ENCODE measurements at regions not wholly inside any gene's neighbourhood (a gene's known extent, or its start where the extent isn't known, plus 50 kb on each side); places are given as distances from the start of the nearest gene placed in this dataset.

DNA sequence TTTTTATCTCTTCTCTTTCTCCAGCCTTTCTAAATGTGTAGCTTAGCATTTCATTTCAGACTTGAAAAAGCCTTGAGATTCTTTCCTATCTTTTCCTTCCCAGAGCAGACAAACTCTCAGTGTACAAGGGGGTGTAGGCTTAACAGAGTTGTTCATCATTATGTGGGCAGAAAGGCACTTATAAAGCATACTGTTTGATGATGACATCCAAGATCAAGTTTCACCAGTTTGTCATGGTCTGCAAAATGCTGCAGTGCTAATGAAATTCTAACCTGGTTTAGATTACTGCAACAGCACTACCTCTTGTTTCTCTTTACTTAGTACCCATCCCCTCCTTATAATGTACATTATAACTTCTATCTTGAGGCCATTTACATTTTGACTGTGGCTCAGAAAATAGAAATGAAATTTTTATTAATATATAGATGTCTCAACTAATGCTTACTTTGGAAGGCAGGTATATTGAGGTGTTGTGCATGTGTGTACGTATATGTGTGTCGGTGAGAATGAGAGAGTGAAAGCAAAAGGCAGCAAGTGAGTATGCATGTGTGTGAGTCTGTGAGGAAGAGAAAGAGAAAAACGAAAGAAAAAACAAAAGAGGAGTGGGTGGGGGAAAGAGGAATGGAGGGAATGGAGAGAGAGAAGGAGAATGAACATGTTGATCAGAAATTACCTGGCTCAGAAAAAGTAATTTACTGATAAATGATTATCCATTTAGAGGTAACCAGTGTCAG, 1043.6 kb downstream of the TUSC7 start:
- DNase-seq = no peak

DNA sequence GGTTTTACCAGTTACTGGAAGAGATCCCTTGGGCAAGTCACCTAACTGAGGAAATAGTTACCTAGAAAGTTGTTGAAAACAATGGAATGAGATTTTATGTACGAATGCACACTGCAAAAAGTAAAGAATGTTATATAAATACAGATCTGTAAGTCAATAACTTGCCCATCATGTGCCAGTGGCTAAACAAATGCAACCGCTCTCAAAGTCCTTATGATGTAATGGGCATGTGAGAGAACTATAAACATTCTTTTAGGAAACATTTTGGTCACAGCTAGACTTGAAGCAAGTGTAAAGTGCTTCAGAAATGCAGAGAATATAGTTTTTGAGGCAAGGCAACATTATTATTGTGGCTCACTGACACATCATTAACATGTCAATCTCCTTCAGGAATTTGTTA, 1044.5 kb downstream of the TUSC7 start:
- DNase-seq = no peak

DNA sequence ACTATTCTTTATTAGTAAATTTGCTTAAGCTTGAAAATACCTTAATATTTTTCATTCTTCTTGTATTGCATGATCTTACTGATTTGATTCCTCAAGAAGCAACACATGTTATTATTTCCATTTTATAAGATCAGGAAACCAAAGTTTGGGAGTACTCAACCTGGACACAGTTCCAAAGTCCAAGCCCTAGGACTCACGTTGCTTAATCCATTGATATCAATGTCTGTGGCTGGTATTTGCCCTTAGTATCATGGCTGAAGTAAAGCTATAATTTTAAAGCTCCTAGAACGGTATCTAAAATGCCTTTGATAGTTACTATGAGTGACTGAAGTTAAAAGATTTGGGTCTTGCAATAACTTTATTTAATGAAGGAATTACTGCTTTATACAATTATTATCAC, 1045.3 kb downstream of the TUSC7 start:
- no peak for DNase-seq

DNA sequence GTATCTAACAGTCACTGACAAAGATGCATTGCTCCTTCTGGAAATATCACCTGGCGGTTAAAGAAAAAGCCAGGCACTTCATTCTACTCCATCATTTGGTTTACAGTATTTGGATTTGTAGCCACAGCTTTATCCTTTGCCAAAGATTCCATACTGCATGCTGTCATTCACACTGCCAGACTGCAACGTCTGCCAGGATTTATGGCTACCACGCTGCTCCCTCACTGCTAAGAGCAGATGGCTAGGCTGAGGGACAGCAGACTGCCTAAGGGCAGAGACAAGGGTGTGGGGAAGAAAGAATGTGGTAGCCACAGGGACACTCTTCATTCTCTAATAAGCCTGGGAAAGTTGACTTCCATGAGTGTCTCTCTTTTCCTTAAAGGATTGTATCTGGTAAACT, 1047.0 kb downstream of the TUSC7 start:
- peak in 1 of 56 donors; percentile 25 for DNase-seq

DNA sequence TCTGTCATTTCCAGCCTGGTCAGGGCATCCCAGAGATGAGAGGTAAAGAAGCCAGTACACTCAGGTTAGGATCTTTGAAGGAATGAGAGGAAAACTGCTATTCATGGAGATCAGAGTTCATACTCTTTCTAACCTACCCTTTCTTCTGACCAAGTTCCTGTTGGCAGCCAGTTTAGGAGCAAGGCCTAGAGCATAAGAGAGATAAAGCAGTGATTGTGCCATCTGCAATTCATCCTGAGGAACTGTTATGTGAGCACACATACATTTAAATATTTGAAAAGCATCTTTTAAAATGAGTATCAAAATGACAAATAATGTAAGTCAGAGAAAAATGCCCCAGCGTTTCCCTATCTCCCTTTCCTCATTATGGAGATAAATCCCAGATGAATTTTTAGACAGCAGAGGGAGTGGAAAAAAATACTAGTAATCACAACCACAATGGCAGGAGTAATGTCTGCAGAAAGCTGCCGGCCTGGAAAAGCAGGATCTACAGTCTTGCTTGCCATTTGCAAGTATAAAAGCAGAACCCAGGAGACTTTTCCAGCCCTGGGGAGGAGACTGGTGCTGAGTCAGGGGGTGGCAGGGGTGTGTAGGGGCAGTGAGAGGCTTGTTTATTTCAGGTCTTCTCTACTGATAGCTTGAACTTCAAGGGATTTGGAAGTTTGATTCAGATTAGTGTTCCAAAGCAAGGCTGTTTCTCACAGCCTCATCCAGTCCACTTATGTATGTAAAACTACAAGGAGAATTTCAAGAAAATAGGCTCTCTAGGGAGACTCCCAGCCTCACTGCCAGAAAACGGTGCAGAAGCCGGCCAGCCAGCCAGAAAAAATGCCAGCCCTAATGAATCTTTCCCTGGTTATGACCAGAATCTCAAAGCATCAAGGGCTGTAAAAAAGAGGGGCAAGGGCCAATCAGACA, 1052.4 kb downstream of the TUSC7 start:
- DNase-seq = peak in 29 of 56 donors; percentile 2 to 73 (median 32)

DNA sequence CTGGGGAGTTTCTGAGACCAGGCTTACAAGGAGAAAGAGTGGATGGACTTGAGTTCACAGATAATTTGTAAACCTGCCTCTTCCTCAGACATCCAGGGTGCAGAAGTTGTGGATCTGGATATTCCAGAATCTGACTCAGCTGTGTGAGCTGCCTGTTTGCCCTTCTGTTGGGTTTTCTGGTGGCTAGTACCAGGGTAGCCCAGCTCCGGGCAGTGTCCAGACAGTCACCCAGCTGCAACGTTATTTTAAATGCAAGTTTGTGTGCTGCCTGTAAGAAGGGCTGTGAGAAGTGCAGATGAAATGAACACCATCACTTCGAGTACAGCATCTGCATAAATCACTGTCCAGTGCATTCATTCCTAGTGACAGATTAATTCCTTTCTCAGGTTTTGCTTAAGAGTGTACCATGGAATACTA, 1053.0 kb downstream of the TUSC7 start:
- DNase-seq = peak in 4 of 56 donors; percentile 27 to 54 (median 46)

DNA sequence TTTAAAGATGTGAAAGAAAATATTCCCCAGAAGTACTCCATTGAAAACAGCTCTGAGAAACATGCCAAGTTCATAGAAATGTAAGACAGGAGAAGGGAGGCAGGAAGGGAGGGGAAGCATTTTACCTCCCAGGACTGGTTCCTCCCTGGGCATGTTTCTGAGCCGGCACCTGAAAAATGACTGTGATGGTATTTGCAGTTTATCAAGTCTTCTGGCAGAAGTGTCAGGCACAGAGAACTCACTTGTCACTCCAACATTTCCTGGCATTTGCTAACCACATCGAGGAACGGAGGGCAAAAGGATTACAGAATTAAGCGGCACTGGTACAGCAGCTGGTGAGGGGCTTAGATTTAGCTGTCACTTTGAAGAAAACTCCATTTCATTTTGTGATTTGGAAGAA, 1054.0 kb downstream of the TUSC7 start:
- no peak for DNase-seq

DNA sequence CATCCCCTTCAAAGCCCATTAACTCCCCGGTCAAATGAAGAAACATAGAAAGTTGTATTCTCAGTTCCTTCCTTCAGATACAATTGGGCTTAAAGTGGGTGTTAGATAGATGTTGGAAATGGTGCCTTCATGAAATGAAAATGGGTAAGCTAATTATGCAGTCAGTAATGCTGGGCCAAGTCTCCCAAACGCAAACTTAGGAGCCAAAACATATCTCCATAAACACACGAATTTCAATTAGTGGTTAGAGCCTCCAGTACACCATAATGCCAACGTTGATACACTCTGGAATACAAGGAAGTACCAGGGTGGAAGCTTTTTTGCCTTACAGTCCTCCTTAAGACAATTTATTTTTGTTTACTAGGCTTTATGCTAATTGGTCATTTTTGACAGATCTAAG, 1059.0 kb downstream of the TUSC7 start:
- DNase-seq = no peak

DNA sequence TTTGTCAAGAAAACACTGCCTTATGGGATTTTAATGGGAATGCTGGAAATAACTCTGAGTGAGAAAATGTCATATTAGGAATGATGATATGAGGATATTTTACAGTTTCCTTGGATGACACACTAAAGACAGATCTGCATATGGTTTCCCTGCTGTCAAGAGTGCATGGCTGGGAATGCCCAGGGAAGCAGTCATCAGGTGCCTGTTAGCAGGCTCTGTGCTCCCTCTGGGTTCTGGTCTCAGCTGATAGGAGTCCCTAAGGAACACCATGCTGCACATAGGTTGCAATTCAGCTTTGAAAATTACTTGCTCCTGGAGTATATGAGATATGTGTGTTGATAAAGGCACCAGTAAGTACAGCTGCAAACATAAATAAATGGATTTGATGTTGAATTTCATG, 1064.6 kb downstream of the TUSC7 start:
- DNase-seq = no peak

DNA sequence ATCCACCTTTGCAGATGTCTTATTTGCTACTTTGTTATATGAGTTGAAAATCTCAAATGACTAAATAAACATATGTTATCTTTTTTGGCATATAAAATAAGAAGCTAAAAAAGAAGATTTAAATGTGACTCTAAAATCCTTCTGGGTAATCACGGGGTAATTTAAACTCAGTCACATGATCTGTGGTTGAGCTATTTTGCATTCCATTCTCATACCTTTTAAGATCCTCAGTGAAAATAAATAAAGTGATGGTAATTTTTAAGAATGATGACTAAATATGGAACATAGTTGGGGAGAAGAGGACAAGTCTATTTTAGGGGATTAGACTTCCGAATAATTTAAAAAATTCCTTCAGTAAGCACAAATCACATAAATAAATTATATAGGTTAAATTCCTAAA, 1076.8 kb downstream of the TUSC7 start:
- DNase-seq = no peak

DNA sequence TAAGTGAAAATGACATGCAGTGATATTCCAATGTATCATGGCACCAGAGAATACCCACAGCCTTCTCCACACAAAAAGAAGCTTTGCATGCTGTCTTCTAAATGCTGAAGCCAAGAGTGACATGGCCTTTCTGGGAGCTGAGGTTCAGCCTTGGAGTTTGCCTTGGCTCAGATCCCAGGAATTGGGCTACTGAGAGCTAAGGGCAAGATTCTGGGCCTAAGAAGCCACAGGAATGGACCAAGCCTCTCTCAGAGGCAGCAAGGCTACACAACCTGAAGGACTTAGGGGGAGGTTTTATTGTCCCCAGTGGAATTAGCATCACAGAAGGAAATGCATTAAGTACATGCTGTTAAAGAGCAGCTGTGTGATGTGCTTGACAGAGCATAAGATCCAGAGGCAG, 1078.5 kb downstream of the TUSC7 start:
- peak in 1 of 56 donors; percentile 22 for DNase-seq

DNA sequence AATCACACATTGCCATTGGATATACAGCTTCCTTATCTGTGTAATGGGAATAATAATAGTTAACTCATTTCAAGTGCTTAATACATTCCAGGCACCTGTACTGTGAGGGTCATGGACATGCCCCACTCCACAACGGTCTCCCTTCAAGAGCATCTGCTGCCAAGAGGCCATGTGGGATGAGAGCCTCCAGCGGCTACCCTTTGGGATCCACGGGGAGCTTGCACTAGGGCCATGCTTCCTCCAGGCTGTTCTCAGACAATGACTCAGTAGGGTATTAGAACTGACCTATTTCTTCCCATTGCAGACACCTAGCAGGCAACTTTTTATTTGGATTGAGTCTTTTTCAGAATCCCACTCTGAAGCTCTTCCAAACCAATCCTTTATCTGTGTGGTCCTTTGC, 1078.9 kb downstream of the TUSC7 start:
- no peak for DNase-seq

DNA sequence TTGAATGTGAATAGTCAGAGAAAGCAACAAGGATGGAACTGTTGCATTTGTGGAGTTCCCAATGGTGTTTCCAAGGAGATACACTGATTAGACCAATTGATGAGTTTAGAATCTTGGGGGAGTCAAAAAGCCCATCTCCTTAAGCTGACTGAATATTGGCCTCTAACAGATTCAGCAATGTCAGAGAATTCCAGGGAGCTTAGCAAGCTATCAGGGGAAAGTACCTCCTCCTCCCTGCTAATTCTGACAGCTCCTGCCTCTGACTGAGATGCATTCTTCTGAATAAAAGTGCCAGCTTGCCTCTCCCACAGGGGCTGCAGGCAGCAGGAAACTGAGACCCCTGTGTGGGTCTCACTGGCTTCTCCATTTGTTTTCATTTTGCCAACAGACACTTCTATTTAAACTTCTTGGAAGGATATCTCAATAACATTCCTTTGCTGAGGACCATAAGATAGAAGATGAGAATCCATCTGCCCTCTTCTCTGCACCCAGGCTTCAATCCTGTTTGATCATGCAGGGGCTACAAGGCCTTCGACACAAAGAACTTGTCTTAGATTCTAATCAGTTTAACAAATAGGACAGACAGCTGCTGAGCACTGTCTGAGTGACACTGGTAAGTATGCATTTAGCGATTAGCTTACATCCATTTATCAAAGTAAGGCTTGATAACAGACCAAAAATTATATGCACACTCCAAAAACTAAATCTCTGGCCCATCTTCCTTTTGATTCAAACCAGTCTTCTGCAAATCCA, 1080.8 kb downstream of the TUSC7 start:
- DNase-seq = no peak

DNA sequence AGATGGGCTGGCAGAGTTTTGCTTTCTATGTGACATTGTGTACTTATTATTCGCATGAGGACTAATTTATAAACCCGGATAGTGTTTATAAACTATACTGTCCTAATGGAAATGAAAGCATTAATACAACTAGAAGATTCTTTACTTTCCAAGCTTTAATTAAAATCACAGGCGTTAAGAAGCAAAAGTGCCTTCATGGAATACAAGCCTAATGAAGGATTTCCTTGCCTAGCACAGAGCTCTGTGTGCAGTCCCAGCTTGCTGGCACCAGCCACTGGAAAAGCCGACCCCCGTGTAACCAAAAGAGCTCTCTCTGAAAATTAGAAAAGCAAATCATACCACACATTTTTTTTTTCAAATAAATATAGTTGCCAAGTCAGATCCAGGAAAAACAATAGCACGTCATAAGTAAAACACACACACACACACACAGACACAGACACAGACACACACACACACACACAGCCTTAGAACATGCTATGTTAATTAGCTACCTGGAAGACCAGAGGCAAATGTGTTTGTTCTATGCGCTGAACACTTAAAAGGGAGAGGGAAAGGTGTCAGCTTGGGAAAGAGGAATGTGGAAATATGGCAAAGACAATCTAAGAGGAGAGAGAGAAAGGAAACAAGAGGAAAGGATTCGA, 1084.2 kb downstream of the TUSC7 start:
- peak in 5 of 56 donors; percentile 4 to 17 (median 11) for DNase-seq

DNA sequence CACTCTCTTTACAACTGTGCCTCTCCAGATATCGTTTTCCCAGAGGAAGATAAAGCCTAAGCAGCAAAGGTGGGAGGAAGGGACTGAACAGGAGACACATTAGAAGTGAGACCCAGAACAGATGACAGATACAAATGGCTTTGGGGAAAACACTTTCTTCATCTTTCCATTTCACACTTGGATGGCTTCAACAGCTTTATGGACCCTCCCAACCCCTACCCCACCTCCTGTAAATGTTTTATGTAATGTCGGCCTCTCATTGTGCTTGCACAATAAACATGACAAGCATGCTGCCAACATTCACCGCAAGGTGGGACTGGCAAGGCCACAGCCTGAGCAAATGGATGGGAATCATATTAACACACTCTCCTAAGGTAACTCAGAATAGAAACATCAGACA, 1088.6 kb downstream of the TUSC7 start:
- DNase-seq = no peak

DNA sequence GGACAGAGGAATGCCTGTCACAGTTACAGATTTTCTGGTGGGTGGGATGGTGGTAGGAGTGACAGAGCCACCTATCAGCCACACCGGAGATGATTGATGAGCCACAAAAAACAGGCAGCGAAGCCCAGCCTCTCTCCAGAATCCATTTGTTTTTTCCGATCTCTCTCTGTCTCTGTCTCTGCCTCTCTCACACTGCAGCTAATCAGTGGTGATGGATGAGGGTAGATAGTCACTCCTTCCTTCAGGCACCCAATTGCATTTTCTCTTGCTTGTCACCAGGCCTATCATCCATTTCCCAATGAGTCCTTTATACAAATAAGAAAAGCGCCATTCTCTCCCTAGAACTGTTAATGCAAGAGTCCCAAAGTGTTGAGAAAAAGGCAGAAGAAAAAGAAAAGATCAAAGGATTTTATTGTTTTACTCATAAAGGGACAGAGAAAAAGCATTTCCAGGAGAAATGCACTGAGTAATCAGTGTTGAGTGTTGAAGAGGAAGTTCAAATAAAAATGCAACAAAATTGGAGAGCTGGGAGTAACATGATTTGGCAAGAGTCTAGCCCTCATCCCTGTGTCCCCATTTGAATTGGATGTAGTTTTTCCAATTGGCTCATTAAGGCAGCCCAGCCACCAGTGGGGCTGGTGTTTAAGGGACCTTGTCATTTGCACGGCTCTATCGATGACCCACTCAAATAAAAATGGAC, 1089.3 kb downstream of the TUSC7 start:
- no peak for DNase-seq

DNA sequence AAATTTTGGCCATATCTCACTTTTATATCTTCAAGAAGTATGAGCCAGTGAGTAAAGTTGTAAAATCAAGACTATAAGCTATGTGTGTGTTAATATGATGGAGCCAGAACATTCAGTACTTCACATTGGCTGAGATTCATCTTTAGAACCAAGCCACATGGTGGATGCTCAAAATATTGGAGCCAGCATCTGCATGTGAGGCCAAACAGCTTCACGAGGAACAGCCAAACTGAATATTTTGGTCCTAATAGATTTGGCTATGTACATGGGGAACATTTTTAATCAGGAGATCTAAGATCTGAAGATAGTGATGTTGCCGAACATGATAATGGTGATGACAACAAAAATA, 1089.8 kb downstream of the TUSC7 start:
- no peak for DNase-seq

DNA sequence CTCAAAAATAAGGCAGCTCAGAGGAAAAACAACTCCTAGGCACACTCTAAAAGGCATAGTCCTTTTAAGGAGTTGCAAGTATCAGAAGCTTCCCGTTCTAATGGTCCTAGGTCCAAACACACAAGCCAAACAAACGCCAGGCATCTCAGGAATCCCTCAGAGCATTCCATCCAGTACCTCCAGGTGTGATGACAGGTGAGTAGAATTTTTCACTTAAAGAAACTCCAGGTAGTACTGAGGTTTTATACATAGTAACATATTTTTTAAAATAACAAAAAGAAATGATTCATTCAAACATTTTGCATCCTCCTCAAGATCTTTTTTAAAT, 1092.3 kb downstream of the TUSC7 start:
- DNase-seq = no peak

DNA sequence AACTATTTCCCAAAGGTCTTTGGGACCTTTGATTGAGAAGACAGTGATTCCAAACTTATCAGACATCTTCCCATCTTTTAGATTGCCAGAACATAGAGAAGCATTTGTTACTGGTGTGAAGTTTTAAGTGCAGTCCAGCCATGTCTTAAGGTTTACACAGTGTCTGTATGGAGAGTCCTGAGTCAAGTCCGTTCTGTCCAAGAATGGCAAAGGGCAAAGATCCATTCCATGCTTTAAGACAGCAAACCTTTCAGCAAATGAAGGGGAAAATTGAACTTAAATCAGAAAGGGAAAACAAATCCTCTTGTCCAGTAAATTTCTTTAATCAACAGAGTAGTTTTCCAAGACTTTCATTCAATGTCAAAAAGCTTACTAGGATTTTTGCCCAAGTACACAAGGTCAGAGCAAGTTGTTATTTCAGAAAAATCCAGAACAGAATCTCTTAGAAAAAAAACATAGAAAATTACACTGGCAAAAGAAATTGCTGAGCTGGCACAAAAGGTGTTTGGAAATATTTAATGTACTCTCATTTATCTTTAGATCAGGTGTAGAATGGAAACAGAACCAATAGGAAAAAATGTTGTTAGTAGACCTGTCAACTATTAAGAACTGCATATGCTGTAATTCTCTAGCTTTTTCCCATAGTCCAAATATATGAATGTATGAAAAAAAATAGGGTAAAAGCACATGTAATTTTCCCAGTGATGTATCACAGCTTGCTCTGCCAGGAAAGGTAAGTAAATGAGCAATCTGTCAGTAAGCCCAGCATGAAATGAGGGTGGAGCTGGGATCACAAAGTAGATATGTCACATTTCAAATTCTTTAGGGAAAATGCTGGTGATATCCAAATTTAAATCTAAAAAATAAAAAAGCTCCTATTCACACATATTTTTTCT, 1099.9 kb downstream of the TUSC7 start:
- DNase-seq = no peak

DNA sequence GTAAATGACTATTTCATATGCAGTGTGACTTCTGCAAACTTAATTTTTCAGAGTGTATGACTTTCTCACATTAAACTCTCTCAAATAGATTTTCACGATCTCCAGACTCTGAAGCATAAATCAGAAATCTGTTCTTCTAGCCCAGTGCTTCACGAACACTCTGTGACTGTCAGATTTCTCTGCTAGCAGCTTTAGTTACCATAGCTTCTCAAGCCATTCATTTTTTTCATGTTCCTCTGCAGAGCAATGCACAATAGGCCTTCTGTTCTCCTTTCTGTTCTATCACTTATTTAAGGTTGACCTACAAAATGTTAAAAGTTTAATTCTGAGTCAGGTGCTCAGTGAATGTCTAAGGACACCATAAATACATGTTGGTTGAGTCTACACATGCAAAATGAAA, 1102.2 kb downstream of the TUSC7 start:
- DNase-seq = no peak
